Body of pancreas (tissue), 4 donors: ENCODE measurements at regions not wholly inside any gene's neighbourhood (a gene's known extent, or its start where the extent isn't known, plus 50 kb on each side); places are given as distances from the start of the nearest gene placed in this dataset.

ENCODE experiments used
- CTCF ChIP-seq, 7 experiments: fragments of 450-650 bp in 4 of 7; fragments of 200-600 bp in 3 of 7; sonication (generic) in 3 of 7; IDR thresholded peaks; one replicate each; pipeline ENCODE4 v1.5.1; 2016 to 2019; ENCODE audit warnings: antibody characterized with exemption in 7 of 7
- POLR2A ChIP-seq, 3 donors: fragments of 450-650 bp; IDR thresholded peaks; one replicate each; pipeline ENCODE4 v1.6.1; 2016; ENCODE audit warnings: antibody characterized with exemption in 3 of 3, mild to moderate bottlenecking in 2 of 3

GRCh38 chr4:123701131-123701575 lies 304.6 kb downstream of the SPRY1 start:
- TF ChIP-seq CTCF (IDR thresholded peaks at IDR 0.05), result no peak
- TF ChIP-seq POLR2A (IDR thresholded peaks at IDR 0.05), result no peak
